HL-60 (cell line): ENCODE measurements at regions not wholly inside any gene's neighbourhood (a gene's known extent, or its start where the extent isn't known, plus 50 kb on each side); places are given as distances from the start of the nearest gene placed in this dataset.

Experiments
- DNase-seq, 2 experiments: peaks; one replicate each; pipeline ENCODE4 v3.0.0-alpha.2; 2010 to 2020; ENCODE audit warnings: low read depth in 1 of 2, low spot score in 1 of 2
- H3K27ac ChIP-seq: fragments of 250-450 bp; sonication (Bioruptor Pico); replicated peaks from 2 replicates; pipeline ENCODE4 v1.5.1; 2020; ENCODE audit warnings: mild to moderate bottlenecking, moderate library complexity
- H3K27me3 ChIP-seq: fragments of 250-450 bp; sonication (Bioruptor Pico); 2 replicates; pipeline ENCODE4 v1.5.1; 2021; ENCODE audit warnings: mild to moderate bottlenecking, moderate library complexity; ENCODE audit not compliant: insufficient read depth, poor library complexity, severe bottlenecking
- H3K4me3 ChIP-seq: replicated peaks from 2 replicates; pipeline ENCODE4 v1.5.1; 2011; ENCODE audit warnings: mild to moderate bottlenecking, control low read depth, low read length; ENCODE audit not compliant: insufficient read depth
- CTCF ChIP-seq: IDR thresholded peaks from one replicate; pipeline ENCODE4 v1.5.1; 2011; ENCODE audit warnings: low read length, control low read depth, inconsistent platforms; ENCODE audit not compliant: insufficient read depth
- GABPA ChIP-seq: IDR thresholded peaks from 2 replicates; pipeline ENCODE4 v1.6.1; 2012; ENCODE audit warnings: low read depth
- POLR2AphosphoS5 ChIP-seq: IDR thresholded peaks from 2 replicates; pipeline ENCODE4 v1.6.1; 2012; ENCODE audit warnings: low read depth
- REST ChIP-seq: IDR thresholded peaks from 2 replicates; pipeline ENCODE4 v1.6.1; 2012; ENCODE audit warnings: low read depth; ENCODE audit not compliant: insufficient replicate concordance
- SPI1 ChIP-seq: IDR thresholded peaks from 2 replicates; pipeline ENCODE4 v1.6.1; 2012; ENCODE audit warnings: low read depth, mild to moderate bottlenecking, borderline replicate concordance

GRCh38 chr2:16774091-16774490, 108.5 kb upstream of the CYRIA start:
- Histone ChIP-seq H3K27me3 (no peaks in the 10 kb centered on the region), H3K4me3 (no peak overlapping the region), H3K27ac (no peak overlapping the region)
- no peak for DNase-seq
- no peak for TF ChIP-seq SPI1

- no peak for TF ChIP-seq SPI1
- TF ChIP-seq CTCF = peak; percentile 28
- H3K27me3 ChIP-seq = no peaks in the 10 kb centered on the region
- DNase-seq = peak; percentile 32 to 39
- H3K4me3 ChIP-seq = no peak overlapping the region
- no peak overlapping the region for H3K27ac ChIP-seq
These were observed 107.6 kb upstream of the CYRIA start for GRCh38 chr2:16773080-16773713.

GRCh38 chr2:16767789-16768476, 102.3 kb upstream of the CYRIA start:
- Histone ChIP-seq H3K27me3 (no peaks in the 10 kb centered on the region), H3K27ac (no peak overlapping the region), H3K4me3 (no peak overlapping the region)
- DNase-seq = no peak
- TF ChIP-seq CTCF = no peak
- TF ChIP-seq POLR2AphosphoS5 = no peak
- no peak for TF ChIP-seq SPI1
- no peak for TF ChIP-seq GABPA
- no peak for TF ChIP-seq REST

GRCh38 chr2:16765356-16765755, 99.7 kb upstream of the CYRIA start:
- no peak overlapping the region for H3K4me3 ChIP-seq
- DNase-seq = no peak
- H3K27me3 ChIP-seq = no peaks in the 10 kb centered on the region
- H3K27ac ChIP-seq = no peak overlapping the region
- no peak for TF ChIP-seq CTCF
- TF ChIP-seq SPI1 = no peak

GRCh38 chr2:16764487-16764886, 98.9 kb upstream of the CYRIA start:
- no peak for DNase-seq
- TF ChIP-seq POLR2AphosphoS5 (no peak), GABPA (no peak), REST (no peak), SPI1 (no peak), CTCF (no peak)
- H3K27me3 ChIP-seq = no peaks in the 10 kb centered on the region
- no peak overlapping the region for H3K4me3 ChIP-seq
- H3K27ac ChIP-seq = no peak overlapping the region
